ENCODE measurements at regions not wholly inside any gene's neighbourhood (a gene's known extent, or its start where the extent isn't known, plus 50 kb on each side); places are given as distances from the start of the nearest gene placed in this dataset.
"Not testable (repeated sequence)": the region's sequence is repeated elsewhere in the genome, so short reads cannot be mapped to it uniquely, and the experiment has no call there.

DNA sequence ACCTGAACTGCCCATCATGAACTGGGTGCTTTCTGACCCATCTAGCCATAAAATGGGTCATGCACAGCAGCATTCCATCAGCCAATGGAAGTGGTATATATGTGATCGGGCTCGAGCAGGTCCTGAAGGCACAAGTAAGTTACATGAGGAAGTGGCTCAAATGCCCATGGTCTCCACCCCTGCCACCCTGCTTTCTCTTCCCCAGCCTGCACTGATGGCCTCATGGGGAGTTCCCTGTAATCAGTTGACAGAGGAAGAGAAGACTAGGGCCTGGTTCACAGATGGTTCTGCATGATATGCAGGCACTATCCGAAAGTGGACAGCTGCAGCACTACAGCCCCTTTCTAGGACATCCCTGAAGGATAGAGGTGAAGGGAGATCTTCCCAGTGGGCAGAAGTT lies 209.9 kb upstream of the HES1 start:
- not testable (repeated sequence) for H2AFZ ChIP-seq (ENCODE audit: low read depth, low read length); H3K36me3 ChIP-seq (ENCODE audit: insufficient read depth, low read length); H3K4me3 ChIP-seq (ENCODE audit: low read length); H3K27me3 ChIP-seq (ENCODE audit: insufficient read depth, low read length); H3K4me1 ChIP-seq (ENCODE audit: insufficient read depth, low read length); H3K9me3 ChIP-seq (ENCODE audit: low read length)

DNA sequence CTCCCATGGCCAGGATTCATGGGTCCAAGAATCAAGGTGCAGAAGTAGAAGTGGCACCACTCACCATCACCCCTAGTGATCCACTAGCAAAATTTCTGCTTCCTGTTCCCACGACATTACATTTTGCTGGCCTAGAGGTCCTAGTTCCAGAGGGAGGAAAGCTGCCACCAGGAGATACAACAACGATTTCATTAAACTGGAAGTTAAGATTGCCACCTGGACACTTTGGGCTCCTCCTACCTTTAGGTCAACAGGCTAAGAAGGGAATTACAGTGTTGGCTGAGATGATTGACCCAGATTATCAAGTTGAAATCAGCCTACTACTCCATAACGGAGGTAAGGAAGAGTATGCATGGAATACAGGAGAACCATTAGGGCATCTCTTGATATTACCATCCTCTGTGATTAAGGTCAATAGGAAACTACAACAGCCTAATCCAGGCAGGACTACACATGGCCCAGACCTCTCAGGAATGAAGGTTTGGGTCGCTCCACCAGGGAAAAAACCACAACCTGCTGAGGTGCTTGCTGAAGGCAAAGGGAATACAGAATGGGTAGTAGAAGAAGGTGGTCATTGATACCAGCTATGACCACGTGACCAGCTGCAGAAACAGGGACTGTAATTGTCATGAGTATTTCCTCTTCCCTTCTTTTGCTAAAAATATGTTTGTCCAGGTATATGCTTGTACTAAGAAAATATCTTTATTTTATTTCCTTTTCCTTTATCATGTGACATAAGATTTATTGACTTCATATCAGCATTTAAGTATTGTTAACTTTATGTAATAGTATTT lies 208.3 kb upstream of the HES1 start:
- H3K4me3 ChIP-seq (ENCODE audit: low read length); H3K9me3 ChIP-seq (ENCODE audit: low read length); H2AFZ ChIP-seq (ENCODE audit: low read depth, low read length); H3K4me1 ChIP-seq (ENCODE audit: insufficient read depth, low read length); H3K27me3 ChIP-seq (ENCODE audit: insufficient read depth, low read length); H3K36me3 ChIP-seq (ENCODE audit: insufficient read depth, low read length): not testable (repeated sequence)

DNA sequence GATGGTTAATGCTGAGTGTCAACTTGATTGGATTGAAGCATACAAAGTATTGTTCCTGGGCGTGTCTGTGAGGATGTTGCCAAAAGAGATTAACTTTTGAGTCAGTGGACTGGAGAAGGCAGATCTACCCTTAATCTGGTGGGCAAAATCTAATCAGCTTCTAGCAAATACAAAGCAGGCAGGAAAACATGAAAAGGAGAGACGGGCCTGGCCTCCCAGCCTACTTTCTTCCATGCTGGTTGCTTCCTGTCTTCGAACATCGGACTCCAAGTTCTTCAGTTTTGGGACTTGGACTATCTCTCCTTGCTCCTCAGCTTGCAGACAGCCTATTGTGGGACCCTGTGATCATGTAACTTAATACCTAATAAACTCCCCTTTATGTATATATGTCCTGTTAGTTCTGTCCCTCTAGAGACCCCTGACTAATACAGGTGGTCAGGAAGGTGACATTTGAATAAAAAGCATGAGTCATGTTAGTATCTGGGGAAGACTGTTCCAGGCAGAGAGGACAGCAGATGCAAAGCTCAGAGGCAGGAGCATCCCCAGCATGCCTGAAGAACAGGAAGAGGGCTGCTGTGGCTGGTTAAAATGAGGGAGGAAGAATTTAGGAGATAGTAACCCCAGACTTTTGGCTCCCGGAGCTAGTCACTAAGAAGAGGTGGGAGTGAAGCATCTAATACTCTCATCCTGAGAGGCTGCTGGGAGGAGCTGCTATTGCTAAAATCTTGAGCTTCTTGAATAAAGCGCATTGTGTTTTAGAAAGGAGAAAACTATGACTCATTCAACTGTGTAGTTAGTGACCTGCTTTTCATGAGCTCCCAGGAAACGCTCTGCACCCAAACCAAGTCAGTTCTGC lies 207.4 kb upstream of the HES1 start:
- no peak overlapping the region for H3K4me3 ChIP-seq (ENCODE audit: low read length)
- H3K36me3 ChIP-seq (ENCODE audit: insufficient read depth, low read length): no peaks in the 10 kb centered on the region
- H3K4me1 ChIP-seq (ENCODE audit: insufficient read depth, low read length): peaks cover 8% of the 10 kb centered on the region
- H2AFZ ChIP-seq (ENCODE audit: low read depth, low read length): no peak overlapping the region
- peaks cover 3% of the 10 kb centered on the region for H3K9me3 ChIP-seq (ENCODE audit: low read length)
- no peaks in the 10 kb centered on the region for H3K27me3 ChIP-seq (ENCODE audit: insufficient read depth, low read length)

DNA sequence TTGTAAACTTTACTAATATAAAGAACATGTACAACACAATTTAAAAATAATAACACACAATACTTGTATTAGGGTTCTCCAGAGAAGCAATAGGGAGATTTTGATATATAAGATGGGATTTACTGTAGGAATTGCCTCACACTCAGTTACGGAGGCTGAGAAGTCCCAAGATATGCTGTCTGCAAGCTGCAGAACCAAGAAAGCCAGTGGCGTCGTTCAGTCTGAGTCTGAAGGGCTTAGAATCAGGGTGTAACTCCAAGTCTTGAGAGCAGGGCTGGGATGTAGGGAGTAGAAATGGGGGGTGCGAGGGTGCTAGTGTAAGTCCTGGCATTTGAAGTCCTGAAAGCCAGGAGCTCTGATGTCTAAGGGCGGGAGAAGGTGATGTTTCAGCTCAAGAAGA lies 206.6 kb upstream of the HES1 start:
- H3K4me1 ChIP-seq (ENCODE audit: insufficient read depth, low read length): peaks cover 8% of the 10 kb centered on the region
- no peak overlapping the region for H2AFZ ChIP-seq (ENCODE audit: low read depth, low read length)
- H3K4me3 ChIP-seq (ENCODE audit: low read length): no peak overlapping the region
- H3K27me3 ChIP-seq (ENCODE audit: insufficient read depth, low read length): no peaks in the 10 kb centered on the region
- peaks cover 3% of the 10 kb centered on the region for H3K9me3 ChIP-seq (ENCODE audit: low read length)
- H3K36me3 ChIP-seq (ENCODE audit: insufficient read depth, low read length): no peaks in the 10 kb centered on the region

DNA sequence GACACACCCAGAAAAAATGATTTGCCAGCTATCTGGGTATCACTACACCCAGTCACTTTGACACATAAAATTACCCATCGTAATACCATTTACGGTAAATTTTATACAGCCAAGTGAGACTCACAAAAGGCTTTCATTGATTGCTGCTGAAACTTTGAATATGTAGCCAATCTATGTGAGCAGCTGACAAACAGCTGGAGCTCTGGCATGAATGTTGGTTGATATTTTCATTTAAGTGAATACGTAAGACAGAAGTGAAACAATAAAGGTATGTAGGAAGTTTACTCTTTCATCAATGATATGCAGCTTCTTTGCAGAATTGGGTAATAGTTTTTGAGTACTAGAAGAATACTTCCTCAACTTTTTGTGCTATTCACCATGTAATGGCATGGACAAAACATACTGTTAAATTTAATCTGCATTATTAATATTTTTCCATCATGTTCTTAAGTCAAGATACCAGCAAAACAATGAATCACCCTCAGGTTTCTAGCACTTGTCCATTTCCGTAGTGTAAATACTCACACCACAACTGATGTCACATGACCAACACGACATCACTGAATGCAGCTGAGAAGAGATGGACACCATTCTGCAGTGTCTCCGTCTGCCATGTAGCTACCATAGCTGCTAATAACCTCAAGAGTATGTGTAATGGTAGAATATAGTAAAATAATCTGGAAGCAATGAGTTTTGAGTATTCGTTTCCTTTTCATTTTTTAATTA lies 205.9 kb upstream of the HES1 start:
- Histone ChIP-seq H3K27me3 (ENCODE audit: insufficient read depth, low read length) (no peaks in the 10 kb centered on the region), H2AFZ (ENCODE audit: low read depth, low read length) (no peak overlapping the region), H3K4me1 (ENCODE audit: insufficient read depth, low read length) (peaks cover 8% of the 10 kb centered on the region), H3K4me3 (ENCODE audit: low read length) (no peak overlapping the region), H3K36me3 (ENCODE audit: insufficient read depth, low read length) (no peaks in the 10 kb centered on the region), H3K9me3 (ENCODE audit: low read length) (peaks cover 3% of the 10 kb centered on the region)

DNA sequence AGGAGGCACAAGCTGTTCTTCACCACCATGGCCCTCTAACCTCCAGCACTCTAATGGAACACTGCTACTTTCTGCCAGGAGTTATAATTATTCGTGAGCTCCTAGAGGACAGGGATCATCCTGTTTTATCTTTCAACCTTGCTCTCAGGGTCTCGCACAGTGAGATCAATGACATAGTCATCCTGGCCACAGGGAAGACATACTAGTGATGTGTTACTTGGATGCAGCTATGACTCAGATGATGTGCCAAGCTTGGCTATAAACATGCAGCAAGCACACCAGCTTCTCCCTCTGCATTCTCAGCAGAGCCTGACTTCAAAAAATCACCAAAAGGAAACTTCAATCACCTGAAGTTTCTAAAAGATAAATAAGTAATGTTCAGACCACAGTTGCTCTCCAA lies 203.8 kb upstream of the HES1 start:
- peaks cover 8% of the 10 kb centered on the region for H3K4me1 ChIP-seq (ENCODE audit: insufficient read depth, low read length)
- no peaks in the 10 kb centered on the region for H3K27me3 ChIP-seq (ENCODE audit: insufficient read depth, low read length)
- no peak overlapping the region for H2AFZ ChIP-seq (ENCODE audit: low read depth, low read length)
- peaks cover 3% of the 10 kb centered on the region for H3K9me3 ChIP-seq (ENCODE audit: low read length)
- no peak overlapping the region for H3K4me3 ChIP-seq (ENCODE audit: low read length)
- no peaks in the 10 kb centered on the region for H3K36me3 ChIP-seq (ENCODE audit: insufficient read depth, low read length)

DNA sequence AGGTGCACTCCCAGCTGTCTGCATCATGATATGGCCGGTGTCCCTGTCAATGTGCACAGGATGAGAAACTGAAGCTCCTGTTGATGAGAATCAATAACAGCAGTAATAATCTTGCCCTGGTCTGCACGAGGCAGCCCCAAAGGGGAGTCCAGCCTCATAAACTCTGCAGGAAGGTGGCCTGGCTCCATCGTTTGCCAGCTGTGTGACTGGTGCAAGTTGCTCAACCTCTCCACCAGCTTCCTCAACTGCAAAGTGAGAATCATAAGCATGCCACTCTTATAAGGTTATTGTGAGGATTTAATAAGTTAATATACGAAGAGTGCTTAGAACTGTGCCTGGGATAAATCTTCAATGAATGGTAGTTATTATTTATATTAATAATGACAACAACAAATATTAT lies 203.4 kb upstream of the HES1 start:
- H3K4me1 ChIP-seq (ENCODE audit: insufficient read depth, low read length): peaks cover 8% of the 10 kb centered on the region
- no peak overlapping the region for H3K4me3 ChIP-seq (ENCODE audit: low read length)
- H3K36me3 ChIP-seq (ENCODE audit: insufficient read depth, low read length): no peaks in the 10 kb centered on the region
- H2AFZ ChIP-seq (ENCODE audit: low read depth, low read length): no peak overlapping the region
- no peaks in the 10 kb centered on the region for H3K27me3 ChIP-seq (ENCODE audit: insufficient read depth, low read length)
- H3K9me3 ChIP-seq (ENCODE audit: low read length): peaks cover 3% of the 10 kb centered on the region

DNA sequence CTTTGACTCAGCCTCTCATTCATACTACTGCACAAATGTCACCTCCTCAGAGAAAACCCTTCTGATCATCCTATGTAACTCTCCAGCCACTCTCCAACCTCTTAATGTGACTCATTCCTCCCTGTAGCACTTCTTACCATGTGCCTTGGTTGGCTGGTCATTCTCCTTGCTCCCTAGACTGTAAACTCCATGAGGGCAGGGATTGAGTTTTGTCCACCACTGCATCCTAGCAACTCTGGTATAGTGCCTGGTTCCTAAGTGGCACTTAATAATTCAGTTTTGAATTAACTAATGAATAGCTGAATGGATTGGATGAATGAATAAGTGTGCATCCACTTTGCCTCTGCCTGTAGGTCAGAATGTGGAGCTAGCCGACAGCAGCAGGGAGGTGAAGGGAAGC lies 202.5 kb upstream of the HES1 start:
- H3K36me3 ChIP-seq (ENCODE audit: insufficient read depth, low read length): no peaks in the 10 kb centered on the region
- H3K4me1 ChIP-seq (ENCODE audit: insufficient read depth, low read length): peaks cover 6% of the 10 kb centered on the region
- H3K9me3 ChIP-seq (ENCODE audit: low read length): peaks cover 3% of the 10 kb centered on the region
- no peak overlapping the region for H2AFZ ChIP-seq (ENCODE audit: low read depth, low read length)
- H3K4me3 ChIP-seq (ENCODE audit: low read length): no peak overlapping the region
- H3K27me3 ChIP-seq (ENCODE audit: insufficient read depth, low read length): no peaks in the 10 kb centered on the region

DNA sequence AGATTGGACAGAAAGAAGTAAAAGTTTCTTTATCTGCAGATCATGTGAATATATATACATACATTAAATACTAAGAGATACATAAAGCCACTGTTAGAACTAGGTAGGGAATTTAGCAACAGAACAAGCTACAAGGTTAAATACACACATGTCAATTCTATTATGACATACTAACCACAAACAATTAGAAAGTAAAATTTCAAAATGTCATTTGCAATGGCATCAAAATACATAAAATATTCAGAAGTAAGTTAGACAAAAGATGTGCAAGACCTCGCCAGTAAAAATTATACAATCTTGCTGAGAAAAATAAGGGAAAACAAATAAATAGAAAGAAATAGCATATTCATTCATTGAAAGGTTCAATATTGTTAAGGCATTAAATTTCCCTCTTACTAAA lies 200.0 kb upstream of the HES1 start:
- Histone ChIP-seq H3K4me1 (ENCODE audit: insufficient read depth, low read length) (no peaks in the 10 kb centered on the region), H3K27me3 (ENCODE audit: insufficient read depth, low read length) (no peaks in the 10 kb centered on the region), H2AFZ (ENCODE audit: low read depth, low read length) (no peak overlapping the region), H3K4me3 (ENCODE audit: low read length) (no peak overlapping the region), H3K9me3 (ENCODE audit: low read length) (peaks cover 3% of the 10 kb centered on the region), H3K36me3 (ENCODE audit: insufficient read depth, low read length) (no peaks in the 10 kb centered on the region)

DNA sequence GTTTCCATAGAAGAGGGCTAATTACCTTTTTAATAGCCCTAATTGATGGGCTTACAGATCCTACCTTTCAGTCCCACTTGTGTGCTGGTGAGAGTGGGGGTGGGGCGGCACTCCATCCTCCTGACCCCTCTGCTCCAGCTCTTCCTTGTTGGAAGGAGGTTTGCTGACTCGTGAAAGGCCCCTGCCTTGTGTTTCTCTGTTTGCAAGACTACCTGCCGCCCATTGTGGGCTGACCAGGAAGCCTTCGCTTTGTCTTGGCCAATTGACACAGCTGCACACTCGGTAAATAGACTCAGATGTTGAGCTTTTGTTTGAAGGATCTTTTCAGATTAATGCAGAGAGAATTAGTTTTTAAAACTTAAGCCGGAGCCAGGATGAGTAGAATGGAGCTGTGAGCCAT lies 197.3 kb upstream of the HES1 start:
- Histone ChIP-seq H3K9me3 (ENCODE audit: low read length) (no peaks in the 10 kb centered on the region), H2AFZ (ENCODE audit: low read depth, low read length) (no peak overlapping the region), H3K36me3 (ENCODE audit: insufficient read depth, low read length) (no peaks in the 10 kb centered on the region), H3K4me1 (ENCODE audit: insufficient read depth, low read length) (peaks cover 10% of the 10 kb centered on the region), H3K4me3 (ENCODE audit: low read length) (no peak overlapping the region), H3K27me3 (ENCODE audit: insufficient read depth, low read length) (no peaks in the 10 kb centered on the region)

DNA sequence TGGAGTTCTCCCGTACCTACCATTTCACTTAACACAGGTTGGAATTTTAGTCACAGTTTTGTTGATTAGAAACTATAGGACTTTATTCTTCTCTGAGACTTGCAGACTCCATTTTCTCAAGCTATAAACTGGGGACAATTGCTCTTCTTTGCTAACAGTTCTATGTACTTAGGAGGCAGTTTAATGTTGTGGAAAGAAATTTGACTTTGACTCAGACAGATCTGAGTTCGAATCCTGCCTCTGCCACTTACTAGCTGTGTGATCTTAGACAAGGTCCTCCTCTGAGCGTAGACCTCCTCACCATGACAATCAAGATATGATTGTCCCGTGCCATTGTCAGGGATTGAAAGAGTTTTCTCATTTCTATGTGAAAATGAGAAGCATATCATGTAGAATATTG lies 196.4 kb upstream of the HES1 start:
- Histone ChIP-seq H3K27me3 (ENCODE audit: insufficient read depth, low read length) (no peaks in the 10 kb centered on the region), H2AFZ (ENCODE audit: low read depth, low read length) (no peak overlapping the region)

DNA sequence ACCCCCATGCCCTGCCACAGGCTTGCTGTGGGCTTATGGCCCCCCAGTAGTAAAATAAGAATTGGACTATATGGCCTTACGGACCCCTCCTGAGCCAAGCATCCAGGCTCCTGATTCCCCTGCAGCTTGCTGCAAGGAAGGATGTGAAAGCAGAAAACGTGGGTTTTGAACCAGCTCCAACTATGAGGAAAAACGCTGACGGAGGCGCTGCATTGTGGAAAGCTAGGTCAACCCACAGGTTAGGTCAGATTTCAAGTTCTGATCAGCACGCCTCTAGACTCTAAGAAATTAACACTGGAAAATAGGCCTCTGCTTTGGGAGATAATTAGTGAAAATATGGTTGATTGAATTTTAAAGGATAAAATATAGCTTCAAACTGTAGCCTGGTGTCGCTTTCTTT lies 195.4 kb upstream of the HES1 start:
- Histone ChIP-seq H2AFZ (ENCODE audit: low read depth, low read length) (no peak overlapping the region), H3K27me3 (ENCODE audit: insufficient read depth, low read length) (no peaks in the 10 kb centered on the region), H3K9me3 (ENCODE audit: low read length) (no peaks in the 10 kb centered on the region), H3K4me1 (ENCODE audit: insufficient read depth, low read length) (peaks cover 21% of the 10 kb centered on the region), H3K4me3 (ENCODE audit: low read length) (no peak overlapping the region), H3K36me3 (ENCODE audit: insufficient read depth, low read length) (no peaks in the 10 kb centered on the region)

More for the DNA sequence above, 196.4 kb upstream of the HES1 start:
- Histone ChIP-seq H3K9me3 (ENCODE audit: low read length) (no peaks in the 10 kb centered on the region), H3K4me1 (ENCODE audit: insufficient read depth, low read length) (peaks cover 20% of the 10 kb centered on the region), H3K36me3 (ENCODE audit: insufficient read depth, low read length) (no peaks in the 10 kb centered on the region), H3K4me3 (ENCODE audit: low read length) (no peak overlapping the region)

DNA sequence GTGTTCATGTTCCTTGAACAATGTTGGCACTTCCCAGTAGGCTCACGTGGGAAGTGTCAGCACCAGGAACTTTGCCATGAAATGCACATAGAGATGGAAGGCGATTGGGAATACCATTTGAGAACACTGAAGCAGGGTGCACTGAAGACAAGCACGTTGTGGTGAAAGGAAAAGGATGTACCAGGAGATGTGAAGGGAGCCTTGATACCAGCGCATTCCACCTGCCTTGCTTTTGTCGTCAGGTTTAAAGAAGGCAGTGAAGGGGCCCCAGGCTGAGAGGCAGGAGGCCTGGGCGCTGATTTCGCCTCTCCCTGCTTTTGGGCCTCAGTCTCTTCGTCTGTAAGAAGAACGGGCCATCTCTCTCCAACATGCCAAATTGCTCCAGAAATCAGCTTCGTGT lies 194.5 kb upstream of the HES1 start:
- peaks cover 21% of the 10 kb centered on the region for H3K4me1 ChIP-seq (ENCODE audit: insufficient read depth, low read length)
- no peaks in the 10 kb centered on the region for H3K9me3 ChIP-seq (ENCODE audit: low read length)
- no peaks in the 10 kb centered on the region for H3K27me3 ChIP-seq (ENCODE audit: insufficient read depth, low read length)
- H3K36me3 ChIP-seq (ENCODE audit: insufficient read depth, low read length): no peaks in the 10 kb centered on the region
- H3K4me3 ChIP-seq (ENCODE audit: low read length): no peak overlapping the region
- H2AFZ ChIP-seq (ENCODE audit: low read depth, low read length): no peak overlapping the region
